ENCODE measurements at regions not wholly inside any gene's neighbourhood (a gene's known extent, or its start where the extent isn't known, plus 50 kb on each side); places are given as distances from the start of the nearest gene placed in this dataset.

DNA sequence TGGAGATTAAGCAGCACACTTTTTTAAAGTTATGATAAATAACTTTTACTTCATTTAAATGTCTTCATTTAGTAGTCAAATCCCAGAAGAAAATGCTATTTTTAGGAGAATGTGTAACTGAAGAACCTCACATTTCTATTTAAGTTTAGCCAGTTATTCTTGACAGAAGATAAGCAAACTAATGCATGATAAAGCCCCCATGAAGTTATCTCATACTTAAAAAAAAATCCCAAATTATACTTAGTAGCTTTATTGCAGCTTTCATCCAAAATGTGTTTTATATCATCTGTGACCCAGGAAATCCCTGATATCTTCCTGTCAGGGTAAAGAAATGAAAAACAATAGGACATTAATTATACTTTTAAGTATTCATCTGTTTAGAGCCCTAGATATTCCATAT is 124.8 kb upstream of the SYT6 start:
- in situ Hi-C loops (cut with MboI): loop anchor here (10.0 kb wide), 1 partner anchor 294 kb away; no protein-coding TSS in a partner anchor
- Histone ChIP-seq H3K36me3 (ENCODE audit: control insufficient read depth, insufficient read depth, low read length) (no peaks in the 10 kb centered on the region), H3K27ac (ENCODE audit: extremely low read depth, low read depth, low read length) (no peak overlapping the region), H3K9me1 (ENCODE audit: control insufficient read depth, insufficient read depth, low read length) (no peaks in the 10 kb centered on the region), H3K27me3 (ENCODE audit: control insufficient read depth in 2 of 2, insufficient read depth in 2 of 2, low read length in 2 of 2) (0 out of 5 replicates have a peak, but pooled peaks cover 3 to 4% of the 10 kb centered on the region in 2 experiments), H3K4me2 (ENCODE audit: insufficient read depth, low read length) (no peak overlapping the region), H3K4me1 (replicated peaks in 1 of 2; ENCODE audit: control insufficient read depth in 2 of 2, insufficient read depth in 2 of 2, low read length in 2 of 2) (no peaks in the 10 kb centered on the region), H4K20me1 (replicated peaks; ENCODE audit: control insufficient read depth, insufficient read depth, low read length) (no peaks in the 10 kb centered on the region), H3K4me3 (no peak overlapping the region), H3K79me2 (ENCODE audit: control insufficient read depth, insufficient read depth, low read length) (no peaks in the 10 kb centered on the region), H3K9ac (ENCODE audit: insufficient read depth in 1 of 2, low read depth in 2 of 2, low read length in 2 of 2) (no peak overlapping the region), H3K9me3 (replicated peaks; ENCODE audit: control insufficient read depth, insufficient read depth, low read depth, low read length) (no peaks in the 10 kb centered on the region), H2AFZ (ENCODE audit: low read depth, low read length) (no peak overlapping the region)
- intact Hi-C loops (cut with micrococcal nuclease): no loop called here
- ChIA-PET CTCF (ENCODE audit: low intra/inter-chr PET ratio) (interaction anchor here (0.6 kb wide), 1 partner anchor 443 kb away, joined by 3 read pairs; no protein-coding TSS in a partner anchor), POLR2A (no interaction called here)
- BruUV-seq (replicated peaks): no TSS peak
- TF ChIP-seq ZNF551 (CRISPR knock-in tag; IDR thresholded peaks at IDR 0.05): no peak
- TF ChIP-seq, protein P1, sequence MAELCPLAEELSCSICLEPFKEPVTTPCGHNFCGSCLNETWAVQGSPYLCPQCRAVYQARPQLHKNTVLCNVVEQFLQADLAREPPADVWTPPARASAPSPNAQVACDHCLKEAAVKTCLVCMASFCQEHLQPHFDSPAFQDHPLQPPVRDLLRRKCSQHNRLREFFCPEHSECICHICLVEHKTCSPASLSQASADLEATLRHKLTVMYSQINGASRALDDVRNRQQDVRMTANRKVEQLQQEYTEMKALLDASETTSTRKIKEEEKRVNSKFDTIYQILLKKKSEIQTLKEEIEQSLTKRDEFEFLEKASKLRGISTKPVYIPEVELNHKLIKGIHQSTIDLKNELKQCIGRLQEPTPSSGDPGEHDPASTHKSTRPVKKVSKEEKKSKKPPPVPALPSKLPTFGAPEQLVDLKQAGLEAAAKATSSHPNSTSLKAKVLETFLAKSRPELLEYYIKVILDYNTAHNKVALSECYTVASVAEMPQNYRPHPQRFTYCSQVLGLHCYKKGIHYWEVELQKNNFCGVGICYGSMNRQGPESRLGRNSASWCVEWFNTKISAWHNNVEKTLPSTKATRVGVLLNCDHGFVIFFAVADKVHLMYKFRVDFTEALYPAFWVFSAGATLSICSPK (IDR thresholded peaks at IDR 0.05; ENCODE audit: borderline replicate concordance): no peak
- TF ChIP-seq ZBTB8A (IDR thresholded peaks at IDR 0.05; ENCODE audit: partially characterized antibody): no peak
- no peak for TF ChIP-seq TRIM24 (IDR thresholded peaks at IDR 0.05)
- no peak for TF ChIP-seq ETV6 (IDR thresholded peaks at IDR 0.05; ENCODE audit: borderline replicate concordance in 1 of 2, low read depth in 2 of 2, low read length in 1 of 2)
- no peak for TF ChIP-seq ETV6 (CRISPR knock-in tag; IDR thresholded peaks at IDR 0.05; ENCODE audit: borderline replicate concordance)
- no peak for TF ChIP-seq POLR2G (IDR thresholded peaks at IDR 0.05; ENCODE audit: low read depth, low read length)
- no peak for TF ChIP-seq CSDE1 (IDR thresholded peaks at IDR 0.05)
- no peak for TF ChIP-seq U2AF2 (optimal IDR thresholded peaks at IDR 0.05; ENCODE audit: low read depth, low read length)
- no peak for TF ChIP-seq MIER1 (IDR thresholded peaks at IDR 0.05; ENCODE audit: low read depth)
- TF ChIP-seq POLR3A (IDR thresholded peaks at IDR 0.05; ENCODE audit: borderline replicate concordance, extremely low read depth, insufficient read depth, insufficient read length): no peak
- TF ChIP-seq FOXJ2 (tag; IDR thresholded peaks at IDR 0.05): no peak
- TF ChIP-seq LEF1 (IDR thresholded peaks at IDR 0.05): no peak
- no peak for TF ChIP-seq NR1H2 (CRISPR knock-in tag; IDR thresholded peaks at IDR 0.05)
- TF ChIP-seq POLR2B (IDR thresholded peaks at IDR 0.05; ENCODE audit: low read depth, partially characterized antibody): no peak
- ATAC-seq: no peak
- no peak for DNase-seq (ENCODE audit: extremely low read depth in 1 of 4, low spot score in 3 of 4)
- FAIRE-seq: no peak

Data from K562 (cell line).